HepG2 (cell line): ENCODE measurements at regions not wholly inside any gene's neighbourhood (a gene's known extent, or its start where the extent isn't known, plus 50 kb on each side); places are given as distances from the start of the nearest gene placed in this dataset.

Experiments
- ATAC-seq: fragments of 200-7000 bp; cut with Tn5 transposase; 3 replicates; pipeline ENCODE4 v1.9.1; 2020; ENCODE audit warnings: mild to moderate bottlenecking, moderate library complexity
- BruUV-seq: library from RNA; stranded (reverse); fragments of 400-500 nt; replicated peaks from 2 replicates; lab custom pipeline; 2021; lab: Mats Ljungman, UMichigan
- CTCF ChIA-PET: fragments of 300-600 bp; formaldehyde crosslinking; extraction: SDS; loops from one replicate; lab custom pipeline; 2021; ENCODE audit warnings: low total read pairs, inconsistent platforms, low intra/inter-chr PET ratio; lab: Yijun Ruan, JAX
- POLR2A ChIA-PET: fragments of 350-600 bp; sonication (Branson Sonifier 250); formaldehyde crosslinking; loops from one replicate; lab custom pipeline; 2020; ENCODE audit warnings: antibody characterized with exemption, inconsistent platforms; lab: Yijun Ruan, JAX
- DNase-seq: peaks from one replicate; pipeline ENCODE4 v3.0.0-alpha.2; 2015; ENCODE audit warnings: low spot score
- FAIRE-seq: peaks from 3 replicates; lab custom pipeline; 2011; peaks lifted over from hg19 to GRCh38; lab: Jason Lieb, UNC
- H2AFZ ChIP-seq: one replicate; pipeline ENCODE4 v1.6.1; 2011; ENCODE audit warnings: low read length, inconsistent platforms
- H3K27ac ChIP-seq: fragments of 300-600 bp; 3 replicates; pipeline ENCODE4 v1.8.0; 2011; ENCODE audit warnings: mixed run types, mild to moderate bottlenecking, mixed read lengths, low read length, inconsistent platforms; ENCODE audit not compliant: insufficient read depth; ENCODE audit errors: extremely low read length
- H3K27me3 ChIP-seq, 2 experiments: fragments of 200-600 bp in 1 of 2; 2 replicates in 1 of 2; 3 replicates in 1 of 2; pipeline versions ENCODE4 v1.6.0 to v1.8.0; 2011; ENCODE audit warnings: low read length in 2 of 2, mild to moderate bottlenecking in 2 of 2, moderate library complexity in 2 of 2, inconsistent platforms in 1 of 2; ENCODE audit not compliant: insufficient read depth in 2 of 2, control insufficient read depth in 1 of 2
- H3K36me3 ChIP-seq, 2 experiments: fragments of 200-600 bp in 1 of 2; replicated peaks in 1 of 2; 2 replicates in 1 of 2; 3 replicates in 1 of 2; pipeline versions ENCODE4 v1.5.1 to v1.8.0; 2011; ENCODE audit warnings: low read length in 2 of 2, inconsistent platforms in 1 of 2; ENCODE audit not compliant: insufficient read depth in 2 of 2, control insufficient read depth in 1 of 2
- H3K4me1 ChIP-seq: 2 replicates; pipeline ENCODE4 v1.5.1; 2012; ENCODE audit warnings: low read length, inconsistent platforms; ENCODE audit not compliant: insufficient read depth
- H3K4me2 ChIP-seq: 2 replicates; pipeline ENCODE4 v1.6.0; 2011; ENCODE audit warnings: low read depth, low read length, inconsistent platforms
- H3K4me3 ChIP-seq, 3 experiments: fragments of 200-600 bp in 1 of 3; sonication (generic), shearing (Covaris generic) in 1 of 3; replicated peaks in 1 of 3; 2 replicates each; pipeline ENCODE4 v1.5.1; 2011 to 2016; ENCODE audit warnings: low read length in 3 of 3, inconsistent platforms in 2 of 3, low read depth in 2 of 3, mild to moderate bottlenecking in 2 of 3, control low read depth in 1 of 3, mixed read lengths in 1 of 3; ENCODE audit not compliant: insufficient read depth in 1 of 3
- H3K79me2 ChIP-seq: one replicate; pipeline ENCODE4 v1.6.1; 2011; ENCODE audit warnings: low read length, inconsistent platforms; ENCODE audit not compliant: insufficient read depth
- H3K9ac ChIP-seq: 2 replicates; pipeline ENCODE4 v1.6.0; 2011; ENCODE audit warnings: mild to moderate bottlenecking, low read depth, low read length, inconsistent platforms; ENCODE audit not compliant: insufficient read depth
- H3K9me3 ChIP-seq: 2 replicates; pipeline ENCODE4 v1.5.1; 2012; ENCODE audit warnings: mild to moderate bottlenecking, low read length
- H4K20me1 ChIP-seq: 2 replicates; pipeline ENCODE4 v1.6.0; 2011; ENCODE audit warnings: inconsistent platforms, mild to moderate bottlenecking, low read length, moderate library complexity; ENCODE audit not compliant: insufficient read depth
- AKAP8 ChIP-seq: sonication (generic); formaldehyde crosslinking; IDR thresholded peaks from 2 replicates; pipeline ENCODE4 v1.5.1; 2020; ENCODE audit warnings: mild to moderate bottlenecking, missing genetic modification reagents
- ARID5B ChIP-seq: IDR thresholded peaks from 2 replicates; pipeline ENCODE4 v1.4.0; 2020; ENCODE audit warnings: mild to moderate bottlenecking, missing genetic modification reagents
- ATF1 ChIP-seq: IDR thresholded peaks from 2 replicates; pipeline ENCODE4 v1.6.1; 2016; ENCODE audit warnings: mild to moderate bottlenecking, control low read depth
- CHD2 ChIP-seq: IDR thresholded peaks from 2 replicates; pipeline ENCODE4 v1.6.1; 2011; ENCODE audit warnings: low read depth, low read length, improper control_type of control experiment
- ELF4 ChIP-seq: sonication (generic); formaldehyde crosslinking; IDR thresholded peaks from 2 replicates; pipeline ENCODE4 v1.5.0; 2020; ENCODE audit warnings: missing genetic modification reagents, mild to moderate bottlenecking, moderate library complexity, borderline replicate concordance
- HNF1B ChIP-seq: sonication (generic); formaldehyde crosslinking; IDR thresholded peaks from 2 replicates; pipeline ENCODE4 v1.5.1; 2020; ENCODE audit warnings: mild to moderate bottlenecking, moderate library complexity, missing genetic modification reagents
- MATR3 ChIP-seq: sonication (generic); formaldehyde crosslinking; IDR thresholded peaks from 2 replicates; pipeline ENCODE4 v1.4.0; 2020; ENCODE audit warnings: missing genetic modification reagents
- MED8 ChIP-seq: sonication (generic); formaldehyde crosslinking; IDR thresholded peaks from 2 replicates; pipeline ENCODE4 v1.8.1; 2023; ENCODE audit warnings: mild to moderate bottlenecking, missing genetic modification reagents; ENCODE audit not compliant: insufficient replicate concordance
- TSC22D2 ChIP-seq: sonication (generic); formaldehyde crosslinking; IDR thresholded peaks from 2 replicates; pipeline ENCODE4 v1.5.1; 2020; ENCODE audit warnings: missing genetic modification reagents, mild to moderate bottlenecking, borderline replicate concordance
- ZNF230 ChIP-seq: sonication (generic); formaldehyde crosslinking; IDR thresholded peaks from 2 replicates; pipeline ENCODE4 v1.4.0; 2020; ENCODE audit warnings: mild to moderate bottlenecking, missing genetic modification reagents
- ZNF232 ChIP-seq: sonication (generic); formaldehyde crosslinking; IDR thresholded peaks from 2 replicates; pipeline ENCODE4 v1.4.0; 2020; ENCODE audit warnings: missing genetic modification reagents, borderline replicate concordance
- ZNF264 ChIP-seq: sonication (generic); formaldehyde crosslinking; IDR thresholded peaks from 2 replicates; pipeline ENCODE4 v1.4.0; 2020; ENCODE audit warnings: missing genetic modification reagents
- ZNF350 ChIP-seq: sonication (generic); formaldehyde crosslinking; IDR thresholded peaks from 2 replicates; pipeline ENCODE4 v1.4.0; 2020; ENCODE audit warnings: mild to moderate bottlenecking, low read depth, missing genetic modification reagents, borderline replicate concordance
- ZNF503 ChIP-seq: sonication (generic); formaldehyde crosslinking; IDR thresholded peaks from 2 replicates; pipeline ENCODE4 v1.4.0; 2020; ENCODE audit warnings: missing genetic modification reagents
- ZNF891 ChIP-seq: sonication (generic); formaldehyde crosslinking; IDR thresholded peaks from 2 replicates; pipeline ENCODE4 v1.5.0; 2020; ENCODE audit warnings: mild to moderate bottlenecking, missing genetic modification reagents
- WGBS: methylation state at CpG from one replicate; pipeline ENCODE4 v1.1.6; 2017; ENCODE audit warnings: low lambda C conversion rate; 5-methylcytosine and 5-hydroxymethylcytosine counted together
- in situ Hi-C: cut with HindIII; loops from 2 replicates; pipeline ENCODE4 v1.10.0; 2017; ENCODE audit warnings: low pct_unique_long_range_greater_than_20kb; ENCODE audit not compliant: extremely low pct_ligation_motif_present
- intact Hi-C: fragments of 100-400 bp; cut with micrococcal nuclease; formaldehyde crosslinking; loops from one replicate; pipeline ENCODE4 v1.10.0; 2022; ENCODE audit not compliant: unreplicated experiment

- no peak for TF ChIP-seq MED8 (CRISPR knock-in tag)
- TF ChIP-seq TSC22D2 (CRISPR knock-in tag), result no peak
- no peak for TF ChIP-seq AKAP8 (CRISPR knock-in tag)
- no peak for TF ChIP-seq ZNF230 (CRISPR knock-in tag)
- TF ChIP-seq HNF1B (CRISPR knock-in tag), result no peak
Observed at GRCh38 chr19:28416245-28416644, 796.7 kb downstream of the UQCRFS1 start (continued).

GRCh38 chr19:28414748-28415147, 798.2 kb downstream of the UQCRFS1 start:
- Histone ChIP-seq H3K79me2 (no peaks in the 10 kb centered on the region), H3K9ac (no peak overlapping the region), H3K9me3 (peaks cover 91% of the 10 kb centered on the region), H3K27ac (no peak overlapping the region), H4K20me1 (no peaks in the 10 kb centered on the region)
- ATAC-seq, result no peak
- BruUV-seq, result no TSS peak
- POLR2A ChIA-PET, result no interaction called here
- TF ChIP-seq ZNF264 (CRISPR knock-in tag) (no peak), ZNF232 (CRISPR knock-in tag) (no peak), ZNF350 (no peak), ATF1 (no peak), ELF4 (no peak), CHD2 (no peak), ZNF891 (CRISPR knock-in tag) (no peak), MATR3 (CRISPR knock-in tag) (no peak), ZNF503 (no peak), ARID5B (CRISPR knock-in tag) (no peak)
- TF ChIP-seq, all 625 proteins: peak for 0
- H3K4me1 ChIP-seq, result no peaks in the 10 kb centered on the region
- no peak overlapping the region for H2AFZ ChIP-seq
- intact Hi-C loops (no loop called here), in situ Hi-C loops (no loop called here)
- CTCF ChIA-PET, result no interaction called here
- no peak for FAIRE-seq
- H3K36me3 ChIP-seq, result no peaks in the 10 kb centered on the region
- no peak for DNase-seq
- H3K27me3 ChIP-seq, result no peaks in the 10 kb centered on the region
- no peak overlapping the region for H3K4me2 ChIP-seq
- WGBS, result 0% methylated on average over 3 of the region's 3 CpGs
- no peak overlapping the region for H3K4me3 ChIP-seq
